NCI-H2107 (cell line): ENCODE measurements at regions not wholly inside any gene's neighbourhood (a gene's known extent, or its start where the extent isn't known, plus 50 kb on each side); places are given as distances from the start of the nearest gene placed in this dataset.

Experiments used
- DNase-seq: peaks from one replicate; lab custom pipeline; 2025; lab: John Stamatoyannopoulos, UW

- no peak for DNase-seq
Observed at GRCh38 chr1:88219521-88219920, 464.6 kb upstream of the PKN2 start.

- no peak for DNase-seq
Observed at GRCh38 chr1:88221411-88221810, 462.7 kb upstream of the PKN2 start.

GRCh38 chr1:88224906-88225305 lies 459.2 kb upstream of the PKN2 start:
- DNase-seq = no peak

- no peak for DNase-seq
Observed at GRCh38 chr1:88228114-88228513, 456.0 kb upstream of the PKN2 start.

- DNase-seq = no peak
Observed at GRCh38 chr1:88230126-88230525, 453.9 kb upstream of the PKN2 start.

- DNase-seq = no peak
Observed at GRCh38 chr1:88237058-88237457, 447.0 kb upstream of the PKN2 start.

- no peak for DNase-seq
Observed at GRCh38 chr1:88239205-88239604, 444.9 kb upstream of the PKN2 start.

- DNase-seq = no peak
Observed at GRCh38 chr1:88247666-88248065, 436.4 kb upstream of the PKN2 start.

- DNase-seq = no peak
Observed at GRCh38 chr1:88250915-88251314, 433.2 kb upstream of the PKN2 start.

GRCh38 chr1:88252745-88253144 lies 431.3 kb upstream of the PKN2 start:
- no peak for DNase-seq

- DNase-seq = no peak
Observed at GRCh38 chr1:88265606-88266005, 418.5 kb upstream of the PKN2 start.

GRCh38 chr1:88266051-88266450 lies 418.0 kb upstream of the PKN2 start:
- no peak for DNase-seq

- no peak for DNase-seq
Observed at GRCh38 chr1:88272216-88272615, 411.9 kb upstream of the PKN2 start.

- DNase-seq = no peak
Observed at GRCh38 chr1:88274431-88274830, 409.6 kb upstream of the PKN2 start.

- DNase-seq = no peak
Observed at GRCh38 chr1:88275259-88275862, 408.7 kb upstream of the PKN2 start.

- no peak for DNase-seq
Observed at GRCh38 chr1:88276163-88276562, 407.9 kb upstream of the PKN2 start.

GRCh38 chr1:88284066-88284465 lies 400.0 kb upstream of the PKN2 start:
- DNase-seq = no peak

- DNase-seq = no peak
Observed at GRCh38 chr1:88284666-88285366, 399.3 kb upstream of the PKN2 start.

- DNase-seq = no peak
Observed at GRCh38 chr1:88286716-88287115, 397.4 kb upstream of the PKN2 start.

GRCh38 chr1:88288571-88288970 lies 395.5 kb upstream of the PKN2 start:
- DNase-seq = no peak

- DNase-seq = no peak
Observed at GRCh38 chr1:88289401-88290102, 394.5 kb upstream of the PKN2 start.

- DNase-seq = no peak
Observed at GRCh38 chr1:88291611-88292354, 392.3 kb upstream of the PKN2 start.
